ENCODE measurements at regions not wholly inside any gene's neighbourhood (a gene's known extent, or its start where the extent isn't known, plus 50 kb on each side); places are given as distances from the start of the nearest gene placed in this dataset.

DNA sequence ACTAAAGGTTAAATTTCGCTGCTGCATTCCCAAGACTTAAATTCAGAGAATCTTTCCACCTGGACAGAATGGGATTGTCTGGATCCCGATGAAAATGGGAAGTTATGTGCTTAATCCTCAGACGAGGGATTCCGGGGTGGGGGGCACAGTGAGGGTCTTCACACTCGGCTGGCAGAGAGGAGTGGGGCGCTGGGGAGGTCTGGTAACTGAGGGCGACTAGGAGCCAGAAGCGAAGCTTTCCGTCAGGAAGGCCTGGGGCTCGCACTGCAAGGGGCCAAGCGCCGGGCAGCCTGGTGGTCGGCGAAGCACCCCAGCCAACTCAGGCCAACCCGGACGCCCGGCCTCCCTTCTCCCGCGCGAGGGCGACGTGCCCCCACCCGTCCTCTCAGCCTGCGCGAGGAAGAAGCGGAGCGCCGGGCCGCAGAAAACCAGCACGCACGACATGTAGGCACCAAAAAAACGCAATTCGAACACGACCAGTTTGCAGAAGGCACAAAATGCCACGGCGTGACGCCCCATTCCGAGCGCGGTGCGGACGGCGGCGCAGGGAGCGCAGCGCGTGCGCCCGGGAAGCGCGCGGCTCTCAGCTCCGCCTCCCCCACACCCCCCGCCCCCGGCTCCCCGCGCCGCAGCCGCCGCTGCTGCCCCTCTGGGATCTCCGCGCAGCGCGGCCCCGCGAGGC lies 188.1 kb downstream of the ZEB2 start (continued):
- TF ChIP-seq, protein P1, sequence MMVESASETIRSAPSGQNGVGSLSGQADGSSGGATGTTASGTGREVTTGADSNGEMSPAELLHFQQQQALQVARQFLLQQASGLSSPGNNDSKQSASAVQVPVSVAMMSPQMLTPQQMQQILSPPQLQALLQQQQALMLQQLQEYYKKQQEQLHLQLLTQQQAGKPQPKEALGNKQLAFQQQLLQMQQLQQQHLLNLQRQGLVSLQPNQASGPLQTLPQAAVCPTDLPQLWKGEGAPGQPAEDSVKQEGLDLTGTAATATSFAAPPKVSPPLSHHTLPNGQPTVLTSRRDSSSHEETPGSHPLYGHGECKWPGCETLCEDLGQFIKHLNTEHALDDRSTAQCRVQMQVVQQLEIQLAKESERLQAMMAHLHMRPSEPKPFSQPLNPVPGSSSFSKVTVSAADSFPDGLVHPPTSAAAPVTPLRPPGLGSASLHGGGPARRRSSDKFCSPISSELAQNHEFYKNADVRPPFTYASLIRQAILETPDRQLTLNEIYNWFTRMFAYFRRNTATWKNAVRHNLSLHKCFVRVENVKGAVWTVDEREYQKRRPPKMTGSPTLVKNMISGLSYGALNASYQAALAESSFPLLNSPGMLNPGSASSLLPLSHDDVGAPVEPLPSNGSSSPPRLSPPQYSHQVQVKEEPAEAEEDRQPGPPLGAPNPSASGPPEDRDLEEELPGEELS (CRISPR knock-in tag; IDR thresholded peaks at IDR 0.05; ENCODE audit: borderline replicate concordance) = no peak; the same call in 1 of the 2 replicates
- TF ChIP-seq TCFL5 (CRISPR knock-in tag; conservative IDR thresholded peaks at IDR 0.05) (no peak), NR4A1 (CRISPR knock-in tag; IDR thresholded peaks at IDR 0.05) (0 out of 2 replicates have a peak, but pooled peaks have one; percentile 69), NR4A1 (tag; IDR thresholded peaks at IDR 0.05) (no peak), NFIC (IDR thresholded peaks at IDR 0.05) (no peak), TFAM (CRISPR knock-in tag; conservative IDR thresholded peaks at IDR 0.05) (no peak), ZNF41 (CRISPR knock-in tag; conservative IDR thresholded peaks at IDR 0.05) (no peak; the same call in 1 of the 2 replicates), ZNF79 (CRISPR knock-in tag; IDR thresholded peaks at IDR 0.05; ENCODE audit: low read depth) (no peak), FUS (optimal IDR thresholded peaks at IDR 0.05; ENCODE audit: low read depth, low read length) (no peak), RAD21 (CRISPR knock-in tag; conservative IDR thresholded peaks at IDR 0.05 in 1 of 2, IDR thresholded peaks at IDR 0.05 in 1 of 2) (peak; percentile 51 to 64; a peak in 3 of 4 replicates), SMAD3 (CRISPR knock-in tag; conservative IDR thresholded peaks at IDR 0.05) (no peak), SUPT5H (IDR thresholded peaks at IDR 0.05) (peak; percentile 76), SIN3A (IDR thresholded peaks at IDR 0.05; ENCODE audit: borderline replicate concordance in 2 of 2, control insufficient read depth in 1 of 2, low read depth in 2 of 2, low read length in 2 of 2) (no peak), ZBTB1 (CRISPR knock-in tag; IDR thresholded peaks at IDR 0.05; ENCODE audit: borderline replicate concordance, low read depth) (no peak), ZNF174 (CRISPR knock-in tag; IDR thresholded peaks at IDR 0.05) (no peak), ZBTB8A (IDR thresholded peaks at IDR 0.05; ENCODE audit: partially characterized antibody) (no peak), NBN (IDR thresholded peaks at IDR 0.05; ENCODE audit: low read depth) (0 out of 2 replicates have a peak, but pooled peaks have one; percentile 23), ZNF282 (CRISPR knock-in tag; IDR thresholded peaks at IDR 0.05) (no peak)
- TF ChIP-seq, protein P2, sequence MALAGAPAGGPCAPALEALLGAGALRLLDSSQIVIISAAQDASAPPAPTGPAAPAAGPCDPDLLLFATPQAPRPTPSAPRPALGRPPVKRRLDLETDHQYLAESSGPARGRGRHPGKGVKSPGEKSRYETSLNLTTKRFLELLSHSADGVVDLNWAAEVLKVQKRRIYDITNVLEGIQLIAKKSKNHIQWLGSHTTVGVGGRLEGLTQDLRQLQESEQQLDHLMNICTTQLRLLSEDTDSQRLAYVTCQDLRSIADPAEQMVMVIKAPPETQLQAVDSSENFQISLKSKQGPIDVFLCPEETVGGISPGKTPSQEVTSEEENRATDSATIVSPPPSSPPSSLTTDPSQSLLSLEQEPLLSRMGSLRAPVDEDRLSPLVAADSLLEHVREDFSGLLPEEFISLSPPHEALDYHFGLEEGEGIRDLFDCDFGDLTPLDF (CRISPR knock-in tag; IDR thresholded peaks at IDR 0.05) = peak; percentile 42; the same call in 1 of the 2 replicates
- TF ChIP-seq, protein P3, sequence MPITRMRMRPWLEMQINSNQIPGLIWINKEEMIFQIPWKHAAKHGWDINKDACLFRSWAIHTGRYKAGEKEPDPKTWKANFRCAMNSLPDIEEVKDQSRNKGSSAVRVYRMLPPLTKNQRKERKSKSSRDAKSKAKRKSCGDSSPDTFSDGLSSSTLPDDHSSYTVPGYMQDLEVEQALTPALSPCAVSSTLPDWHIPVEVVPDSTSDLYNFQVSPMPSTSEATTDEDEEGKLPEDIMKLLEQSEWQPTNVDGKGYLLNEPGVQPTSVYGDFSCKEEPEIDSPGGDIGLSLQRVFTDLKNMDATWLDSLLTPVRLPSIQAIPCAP (CRISPR knock-in tag; IDR thresholded peaks at IDR 0.05; ENCODE audit: borderline replicate concordance) = no peak
- TF ChIP-seq, protein P4, sequence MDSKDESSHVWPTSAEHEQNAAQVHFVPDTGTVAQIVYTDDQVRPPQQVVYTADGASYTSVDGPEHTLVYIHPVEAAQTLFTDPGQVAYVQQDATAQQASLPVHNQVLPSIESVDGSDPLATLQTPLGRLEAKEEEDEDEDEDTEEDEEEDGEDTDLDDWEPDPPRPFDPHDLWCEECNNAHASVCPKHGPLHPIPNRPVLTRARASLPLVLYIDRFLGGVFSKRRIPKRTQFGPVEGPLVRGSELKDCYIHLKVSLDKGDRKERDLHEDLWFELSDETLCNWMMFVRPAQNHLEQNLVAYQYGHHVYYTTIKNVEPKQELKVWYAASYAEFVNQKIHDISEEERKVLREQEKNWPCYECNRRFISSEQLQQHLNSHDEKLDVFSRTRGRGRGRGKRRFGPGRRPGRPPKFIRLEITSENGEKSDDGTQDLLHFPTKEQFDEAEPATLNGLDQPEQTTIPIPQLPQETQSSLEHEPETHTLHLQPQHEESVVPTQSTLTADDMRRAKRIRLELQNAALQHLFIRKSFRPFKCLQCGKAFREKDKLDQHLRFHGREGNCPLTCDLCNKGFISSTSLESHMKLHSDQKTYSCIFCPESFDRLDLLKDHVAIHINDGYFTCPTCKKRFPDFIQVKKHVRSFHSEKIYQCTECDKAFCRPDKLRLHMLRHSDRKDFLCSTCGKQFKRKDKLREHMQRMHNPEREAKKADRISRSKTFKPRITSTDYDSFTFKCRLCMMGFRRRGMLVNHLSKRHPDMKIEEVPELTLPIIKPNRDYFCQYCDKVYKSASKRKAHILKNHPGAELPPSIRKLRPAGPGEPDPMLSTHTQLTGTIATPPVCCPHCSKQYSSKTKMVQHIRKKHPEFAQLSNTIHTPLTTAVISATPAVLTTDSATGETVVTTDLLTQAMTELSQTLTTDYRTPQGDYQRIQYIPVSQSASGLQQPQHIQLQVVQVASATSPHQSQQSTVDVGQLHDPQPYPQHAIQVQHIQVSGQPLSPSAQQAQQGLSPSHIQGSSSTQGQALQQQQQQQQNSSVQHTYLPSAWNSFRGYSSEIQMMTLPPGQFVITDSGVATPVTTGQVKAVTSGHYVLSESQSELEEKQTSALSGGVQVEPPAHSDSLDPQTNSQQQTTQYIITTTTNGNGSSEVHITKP (IDR thresholded peaks at IDR 0.05; ENCODE audit: partially characterized antibody) = no peak
